ENCODE measurements at regions not wholly inside any gene's neighbourhood (a gene's known extent, or its start where the extent isn't known, plus 50 kb on each side); places are given as distances from the start of the nearest gene placed in this dataset.

DNA sequence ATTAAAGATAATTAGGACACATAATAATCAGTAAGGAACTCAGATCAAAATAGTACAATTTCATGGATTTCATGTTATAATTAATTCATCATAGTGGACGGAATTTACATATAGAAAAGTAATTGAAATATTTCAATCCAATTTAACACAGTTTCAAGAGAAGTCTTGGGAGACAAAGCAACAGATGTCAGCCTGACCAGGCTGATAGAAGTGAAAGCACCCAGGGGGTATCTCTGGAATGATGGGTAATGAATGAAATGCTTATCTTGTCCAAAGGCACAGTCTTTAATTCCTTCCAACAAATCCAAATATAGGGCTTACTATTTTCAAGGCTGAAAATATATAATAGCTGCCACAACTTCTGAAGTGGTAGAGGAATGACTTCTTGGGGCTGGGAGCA, 629.3 kb upstream of the RGMB start:
- no peak for TF ChIP-seq NFRKB (IDR thresholded peaks at IDR 0.05)
- TF ChIP-seq FOXM1 (IDR thresholded peaks at IDR 0.05; ENCODE audit: borderline replicate concordance), result no peak
- no peak for TF ChIP-seq SP1 (IDR thresholded peaks at IDR 0.05)
- TF ChIP-seq FOXK2 (IDR thresholded peaks at IDR 0.05), result no peak
- TF ChIP-seq LEF1 (IDR thresholded peaks at IDR 0.05; ENCODE audit: borderline replicate concordance), result no peak
- TF ChIP-seq FOXA1 (IDR thresholded peaks at IDR 0.05), result no peak
- TF ChIP-seq ZNF384 (IDR thresholded peaks at IDR 0.05), result no peak
- no peak for TF ChIP-seq ELF4 (IDR thresholded peaks at IDR 0.05)
- no peak for TF ChIP-seq ARNT (IDR thresholded peaks at IDR 0.05)
- TF ChIP-seq TARDBP (IDR thresholded peaks at IDR 0.05), result no peak
- no peak for TF ChIP-seq HDGF (IDR thresholded peaks at IDR 0.05; ENCODE audit: borderline replicate concordance)
- no peak for TF ChIP-seq BHLHE40 (IDR thresholded peaks at IDR 0.05; ENCODE audit: borderline replicate concordance)
